GM21367 (cell line): ENCODE measurements at regions not wholly inside any gene's neighbourhood (a gene's known extent, or its start where the extent isn't known, plus 50 kb on each side); places are given as distances from the start of the nearest gene placed in this dataset.
"Not testable (repeated sequence)": the region's sequence is repeated elsewhere in the genome, so short reads cannot be mapped to it uniquely, and the experiment has no call there.

Source experiments
- ATAC-seq: cut with Tn5 transposase; IDR thresholded peaks from one replicate; pipeline ENCODE4 v1.9.1; 2021; ENCODE audit not compliant: unreplicated experiment

DNA sequence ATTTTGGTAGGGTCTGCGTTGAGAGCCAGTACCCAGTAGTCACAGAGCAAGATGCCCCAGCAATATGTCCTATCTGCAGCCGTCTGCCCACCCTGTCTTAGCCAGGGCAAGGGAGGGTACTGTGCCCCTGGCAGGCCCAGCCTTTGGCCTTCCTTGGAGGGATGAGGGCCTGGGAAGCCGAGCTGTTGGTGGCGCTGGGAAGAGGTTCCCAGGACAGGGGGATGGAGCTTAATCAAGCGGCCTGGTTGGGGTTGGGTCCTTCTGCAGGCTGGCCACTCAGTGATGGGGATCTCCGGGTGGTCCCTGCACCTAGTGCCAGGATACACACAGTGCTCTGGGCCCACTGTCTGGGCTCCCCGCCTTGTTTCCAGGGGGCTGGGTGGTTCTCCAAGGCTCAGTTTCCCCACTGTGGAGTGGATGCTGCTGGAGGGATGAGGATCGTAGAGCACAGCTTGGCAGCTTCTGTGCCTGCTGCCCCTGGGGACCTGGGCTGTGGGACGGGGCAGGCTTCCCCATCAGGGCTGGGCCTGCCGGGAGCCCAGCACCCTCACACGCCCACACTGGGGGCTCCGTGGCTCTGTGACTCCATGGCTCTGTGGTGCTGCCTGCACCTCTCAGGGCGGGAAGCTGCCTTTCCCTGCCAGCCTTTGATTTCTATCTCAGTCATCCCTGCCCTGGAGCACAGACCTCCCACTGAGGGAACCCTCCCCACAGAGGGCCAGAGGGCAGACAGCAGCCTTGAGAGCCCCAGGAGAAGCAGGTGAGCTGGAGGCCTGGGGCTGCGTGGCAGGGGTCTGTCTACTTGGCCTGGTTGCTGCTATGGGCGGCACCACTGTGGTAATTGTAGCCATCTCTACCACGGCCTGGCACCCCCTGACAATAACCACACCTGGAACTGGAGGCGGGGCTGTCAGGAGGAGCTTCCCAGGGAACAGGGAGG is 357.0 kb downstream of the TMEM121 start:
- no peak for ATAC-seq

DNA sequence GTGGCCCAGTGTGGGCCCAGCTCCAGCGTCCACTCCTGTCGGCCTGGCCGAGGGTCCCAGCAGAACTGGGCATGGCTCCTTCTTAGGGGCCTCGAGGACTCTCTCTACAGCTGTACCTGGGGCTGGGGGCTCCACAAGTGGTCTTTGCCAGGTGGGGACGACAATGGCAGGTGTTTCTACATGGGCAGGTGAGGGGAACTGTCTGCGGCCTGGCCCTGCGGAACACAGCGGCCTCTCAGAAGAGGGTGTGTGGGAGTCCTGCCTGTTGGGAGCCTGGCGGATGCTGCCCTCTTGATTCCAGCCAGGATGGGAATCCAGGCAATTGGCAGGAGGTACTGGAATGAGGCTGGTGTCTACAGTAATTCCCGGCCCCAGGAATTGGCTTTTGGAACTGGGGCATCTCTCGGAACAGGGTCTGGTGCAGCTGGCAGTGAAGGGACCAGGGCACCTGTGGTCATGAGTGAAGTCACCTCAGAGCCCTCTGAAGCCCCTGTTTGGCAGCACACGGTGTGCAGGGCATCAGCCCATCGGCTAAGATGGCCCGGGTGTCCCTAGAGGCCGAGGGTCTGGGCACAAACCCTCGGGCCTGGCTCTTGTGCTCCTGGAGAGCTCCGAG is 357.9 kb downstream of the TMEM121 start:
- not testable (repeated sequence) for ATAC-seq

DNA sequence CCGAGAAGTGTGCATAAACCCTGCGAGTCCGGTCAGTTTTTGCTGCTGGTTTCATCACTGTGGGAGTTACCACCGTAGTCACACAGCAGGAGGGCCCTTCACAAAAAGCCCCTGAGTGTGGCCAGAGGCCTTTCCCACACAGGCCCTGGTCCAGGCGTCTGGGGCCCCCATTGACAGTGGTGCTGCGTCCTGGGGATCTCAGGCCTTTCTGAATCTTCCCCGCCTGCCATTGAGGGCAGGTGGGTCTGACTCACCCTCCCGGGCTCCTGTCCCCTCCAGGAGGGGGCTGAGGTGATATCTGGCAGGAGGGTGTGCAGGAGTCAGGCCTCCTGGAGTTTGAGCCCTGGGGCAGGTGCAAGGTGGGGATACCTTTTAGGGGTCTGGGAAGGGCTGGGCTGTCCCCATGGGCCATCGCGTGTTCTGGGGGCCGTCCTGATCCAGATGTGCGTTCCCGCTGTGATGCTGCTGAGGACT is 358.5 kb downstream of the TMEM121 start:
- no peak for ATAC-seq

DNA sequence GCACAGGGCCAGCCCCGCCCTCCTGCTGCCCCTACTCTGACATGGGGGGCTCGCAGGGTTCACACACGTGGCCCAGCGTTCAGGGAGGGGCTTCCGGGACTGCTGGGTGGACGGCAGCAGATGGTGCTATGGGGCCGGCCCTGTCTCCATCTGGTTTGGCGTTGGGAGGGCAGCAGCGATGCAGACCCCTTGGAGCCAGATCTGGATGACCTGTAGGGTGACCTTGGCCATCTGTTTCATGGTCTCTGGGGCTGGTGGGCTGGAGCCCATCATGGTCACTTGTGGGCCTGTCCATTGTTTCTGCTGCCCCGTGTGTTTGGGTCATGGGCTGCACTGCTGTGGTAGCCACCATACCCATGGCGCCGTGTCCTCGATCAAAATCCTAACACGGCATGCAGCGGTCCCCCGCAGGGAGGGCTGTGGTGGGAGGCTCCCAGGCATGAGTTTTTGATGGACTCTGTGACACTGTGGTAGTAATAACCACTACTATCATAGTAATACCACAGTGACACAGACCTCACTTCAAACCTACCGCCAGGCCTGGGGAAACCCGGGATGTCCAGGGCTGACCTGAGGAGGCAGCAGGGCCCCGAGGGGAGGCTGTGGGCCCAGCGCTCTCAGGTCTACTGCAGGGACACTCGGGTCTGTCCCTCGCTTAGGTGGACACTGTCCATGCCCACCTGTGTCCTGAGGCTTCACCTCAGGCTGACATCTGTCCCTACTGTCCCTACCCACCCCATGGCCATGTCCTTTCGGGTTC is 359.4 kb downstream of the TMEM121 start:
- no peak for ATAC-seq

DNA sequence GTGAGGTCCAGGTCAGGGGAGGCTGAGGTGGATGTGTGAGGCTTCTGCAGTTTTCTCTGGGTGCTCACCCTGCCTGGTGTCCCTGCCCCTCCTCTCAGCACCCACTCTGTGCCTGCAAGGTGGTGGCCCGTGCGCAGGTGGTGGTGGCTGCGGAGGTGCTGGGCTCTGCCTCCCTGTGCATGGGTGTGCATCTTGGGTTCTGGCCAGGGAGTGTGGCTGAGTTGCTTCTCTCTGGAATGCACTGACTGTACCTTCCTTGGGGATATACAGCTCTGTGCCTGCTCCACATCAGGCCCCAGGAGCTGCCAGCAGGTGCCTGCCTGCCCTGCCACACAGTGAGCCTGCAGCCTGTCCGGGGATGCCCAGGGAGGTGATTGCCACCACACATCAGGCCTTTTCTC is 360.4 kb downstream of the TMEM121 start:
- ATAC-seq: not testable (repeated sequence)

DNA sequence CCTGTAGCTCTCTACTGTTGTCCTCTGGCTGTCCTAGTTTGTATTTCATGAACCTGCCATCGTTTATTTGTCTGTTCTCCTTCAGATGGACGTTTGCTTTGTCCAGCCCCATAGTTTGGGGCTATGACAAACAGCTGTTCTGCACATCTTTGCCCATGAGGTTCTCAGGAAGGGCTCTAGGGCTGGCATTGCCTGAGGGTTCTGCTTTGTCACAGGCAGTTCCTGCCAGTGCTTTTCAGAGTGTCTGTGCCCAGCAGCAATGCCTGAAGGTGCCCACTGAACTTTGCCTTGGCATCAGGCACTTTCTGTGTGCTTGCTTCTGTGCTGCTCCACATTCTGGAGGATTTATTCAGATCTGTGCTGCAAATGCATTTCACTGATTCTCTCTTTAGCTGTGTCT is 361.3 kb downstream of the TMEM121 start:
- ATAC-seq: no peak

DNA sequence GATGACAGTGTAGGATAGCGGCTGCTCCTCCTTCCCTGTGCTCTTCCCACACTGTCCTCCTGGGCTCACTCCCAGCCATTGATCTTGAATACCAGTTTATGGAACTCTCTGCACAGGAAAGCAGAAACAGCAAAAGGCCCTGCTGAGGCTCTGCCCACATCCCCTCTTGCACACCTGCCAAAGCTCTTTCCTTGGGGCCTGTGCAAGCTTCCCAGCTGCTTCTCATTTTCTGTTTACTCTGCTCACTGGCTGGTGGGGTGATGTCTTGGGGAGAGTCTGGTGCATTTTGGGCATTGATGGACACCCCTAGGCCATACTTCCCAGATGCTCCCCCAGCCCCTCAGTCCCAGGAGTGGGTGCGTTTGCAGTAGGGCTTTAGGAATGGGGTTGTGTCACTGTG is 361.8 kb downstream of the TMEM121 start:
- no peak for ATAC-seq

DNA sequence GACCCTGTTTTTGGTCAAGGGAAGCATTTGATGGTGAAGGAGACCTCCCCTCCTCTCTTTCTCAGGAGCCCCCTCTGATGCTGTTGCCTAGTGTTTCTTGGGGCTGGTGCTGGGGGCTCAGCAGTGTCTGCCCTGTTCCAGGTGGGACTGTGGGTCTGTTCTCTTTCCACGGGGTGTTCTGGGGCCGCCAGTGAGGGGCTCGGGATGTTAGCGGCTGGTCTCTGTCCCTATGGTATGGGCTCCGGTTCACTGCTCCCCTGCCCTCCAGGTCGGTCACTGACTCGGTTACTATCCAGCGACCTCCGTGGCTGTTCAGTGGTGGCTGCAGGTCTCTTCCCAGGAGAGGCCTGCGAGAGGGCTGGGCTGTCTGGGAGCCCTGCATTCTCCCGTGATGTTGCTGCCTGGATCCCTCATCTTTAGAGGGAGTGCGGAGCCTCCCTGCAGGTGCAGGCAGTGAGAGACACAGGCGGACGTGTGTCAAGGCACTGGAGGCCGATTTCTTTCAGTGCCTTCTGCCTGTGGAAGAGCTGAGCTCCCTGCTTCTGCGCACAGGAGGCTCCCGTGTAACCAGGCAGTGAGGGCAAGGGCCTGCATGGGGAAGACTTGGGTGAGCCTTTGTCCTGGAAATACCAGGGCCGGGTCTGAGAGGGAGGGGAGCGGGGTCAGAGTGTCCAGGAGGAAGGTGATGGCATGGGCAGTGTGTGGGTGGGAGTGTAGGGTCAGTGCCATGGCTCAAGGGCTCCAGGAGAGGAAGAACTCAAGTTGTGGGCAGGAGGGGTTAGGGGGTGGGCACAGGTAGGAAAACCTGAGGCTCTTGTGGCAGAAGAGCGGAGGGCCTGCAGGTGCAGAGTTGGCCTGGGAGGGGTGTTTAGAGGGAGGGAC is 362.6 kb downstream of the TMEM121 start:
- ATAC-seq: no peak

DNA sequence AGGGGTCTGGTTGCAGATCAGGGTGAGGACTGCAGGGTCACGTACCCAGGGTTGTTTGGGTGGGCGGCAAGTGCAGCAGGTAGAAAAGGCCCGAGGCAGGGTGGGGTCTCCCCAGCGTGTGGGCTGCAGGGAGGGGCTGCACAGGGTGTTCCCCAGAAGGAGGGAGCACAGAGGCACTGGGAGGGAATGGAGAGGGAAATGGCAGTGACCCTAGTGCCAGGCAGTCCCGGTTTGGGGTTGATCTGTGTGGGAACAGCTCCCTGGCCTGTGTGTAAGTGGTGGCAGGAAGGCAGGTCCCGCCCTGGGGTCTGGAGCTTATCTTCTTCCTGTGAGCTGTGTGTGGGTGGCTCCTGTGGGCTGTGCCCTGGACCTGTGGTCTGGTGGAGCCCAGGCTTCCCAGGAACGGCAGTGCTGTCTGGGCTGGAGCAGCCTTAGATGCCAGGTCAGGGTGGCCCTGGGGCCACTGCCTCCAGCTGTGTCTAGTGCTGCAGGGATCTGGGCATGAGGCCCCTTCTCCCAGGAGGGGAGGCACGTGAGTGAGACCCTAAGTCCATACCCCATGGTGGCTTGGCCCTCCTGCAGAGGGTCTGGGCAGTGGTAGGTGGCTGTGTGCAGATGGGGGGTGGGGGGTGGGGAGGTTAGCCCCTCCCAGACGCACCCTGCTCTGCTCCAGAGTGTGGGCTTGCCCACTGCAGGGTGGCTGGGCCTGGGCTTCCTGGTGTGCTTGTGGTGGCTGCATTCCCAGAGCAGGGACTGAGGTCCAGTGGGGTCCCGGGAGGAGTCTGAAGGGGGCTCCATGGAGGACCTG is 363.5 kb downstream of the TMEM121 start:
- no peak for ATAC-seq

DNA sequence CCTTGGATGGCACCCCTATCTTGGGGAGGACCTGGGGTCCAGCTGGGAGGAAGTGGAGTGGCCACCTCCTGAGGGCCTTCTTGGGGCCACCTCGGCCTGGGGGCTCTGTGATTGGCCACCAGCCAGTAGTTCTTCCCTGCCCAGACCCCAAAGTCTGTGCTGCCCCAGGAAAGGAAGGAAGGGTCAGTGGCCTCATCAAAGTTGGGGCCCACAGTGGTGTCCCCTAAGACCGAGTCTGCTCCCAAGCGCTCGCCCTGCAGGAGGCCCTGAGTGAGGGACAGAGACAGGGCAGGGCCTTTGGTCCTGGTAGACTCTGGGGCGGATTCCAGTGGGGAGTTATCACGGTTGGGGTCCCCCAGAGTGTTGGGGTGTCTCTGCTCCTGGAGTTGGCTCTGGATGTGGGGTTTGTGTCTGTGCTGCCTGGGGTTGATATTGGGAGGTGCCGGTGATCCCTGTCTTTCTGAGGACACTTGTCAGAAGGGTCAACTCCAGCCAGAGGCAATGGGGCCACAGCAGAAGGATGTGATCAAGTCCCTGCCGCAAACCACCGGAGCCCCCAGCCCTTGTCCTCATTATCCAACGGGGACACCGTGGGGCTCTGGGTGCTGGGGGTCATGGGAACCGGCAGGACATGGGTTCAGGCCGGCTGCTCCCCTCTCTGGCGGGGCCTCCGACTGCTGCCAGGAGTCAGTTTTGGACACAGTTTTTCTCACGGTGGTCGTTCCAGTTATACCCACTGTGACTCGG is 364.3 kb downstream of the TMEM121 start:
- no peak for ATAC-seq

DNA sequence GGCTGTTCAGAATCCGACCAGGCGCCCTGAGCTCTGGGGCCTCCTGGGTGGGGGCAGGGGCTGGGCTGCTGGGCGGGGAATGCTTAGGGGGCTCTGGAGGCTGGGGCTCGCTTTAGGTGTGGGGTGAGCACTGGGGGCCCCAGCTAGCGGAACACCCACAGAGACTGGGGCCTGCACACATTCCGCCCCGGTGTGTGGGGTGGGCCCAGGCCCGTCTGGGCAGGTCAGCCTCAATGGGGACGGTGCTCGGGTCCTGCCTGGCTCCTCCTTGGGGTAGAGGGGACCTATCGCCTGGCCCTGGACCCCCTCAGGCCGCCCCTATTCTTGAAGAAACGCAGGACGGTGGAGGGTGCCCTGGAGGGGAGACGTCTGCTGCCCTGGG is 364.8 kb downstream of the TMEM121 start:
- ATAC-seq: no peak

DNA sequence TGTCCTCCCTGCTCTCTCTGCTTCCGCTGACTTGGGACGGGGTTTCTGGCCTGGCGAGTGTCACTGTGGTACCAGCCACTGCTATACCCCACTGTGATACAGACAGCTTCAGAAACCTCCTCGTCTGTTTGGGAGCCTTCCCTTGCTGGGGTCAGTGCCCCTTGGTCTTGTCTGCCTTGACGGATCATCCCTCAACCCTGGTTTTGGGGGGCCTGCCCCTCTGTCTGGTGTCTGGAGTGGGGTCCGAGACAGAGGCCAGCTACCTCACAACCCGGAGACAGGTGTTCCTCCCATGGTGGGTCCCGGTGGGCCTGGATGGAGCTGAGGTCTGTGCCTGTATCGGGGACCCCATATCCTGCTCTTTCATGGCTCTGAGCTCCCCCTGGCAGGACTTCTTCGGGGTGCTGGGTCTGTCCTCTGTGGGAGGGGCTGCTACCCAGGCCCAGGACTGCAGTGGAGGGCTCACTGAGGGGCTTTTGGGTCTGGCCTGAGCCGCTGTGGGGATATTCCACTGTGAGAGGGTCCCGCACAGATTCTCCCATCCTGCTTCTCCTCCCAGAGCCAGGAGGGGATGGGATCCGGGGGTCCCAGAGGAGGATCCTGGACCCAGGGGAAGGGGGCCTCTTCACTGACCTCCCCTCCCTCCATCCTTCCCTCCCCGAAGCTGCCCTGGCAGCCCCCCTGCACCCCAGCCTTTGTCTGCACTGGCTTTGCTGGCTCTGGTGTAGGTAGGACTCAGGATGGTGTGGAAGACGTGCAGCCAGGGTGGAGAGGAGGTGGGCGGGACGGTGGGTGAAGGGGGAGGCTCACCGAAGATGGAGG is 365.5 kb downstream of the TMEM121 start:
- ATAC-seq: no peak

DNA sequence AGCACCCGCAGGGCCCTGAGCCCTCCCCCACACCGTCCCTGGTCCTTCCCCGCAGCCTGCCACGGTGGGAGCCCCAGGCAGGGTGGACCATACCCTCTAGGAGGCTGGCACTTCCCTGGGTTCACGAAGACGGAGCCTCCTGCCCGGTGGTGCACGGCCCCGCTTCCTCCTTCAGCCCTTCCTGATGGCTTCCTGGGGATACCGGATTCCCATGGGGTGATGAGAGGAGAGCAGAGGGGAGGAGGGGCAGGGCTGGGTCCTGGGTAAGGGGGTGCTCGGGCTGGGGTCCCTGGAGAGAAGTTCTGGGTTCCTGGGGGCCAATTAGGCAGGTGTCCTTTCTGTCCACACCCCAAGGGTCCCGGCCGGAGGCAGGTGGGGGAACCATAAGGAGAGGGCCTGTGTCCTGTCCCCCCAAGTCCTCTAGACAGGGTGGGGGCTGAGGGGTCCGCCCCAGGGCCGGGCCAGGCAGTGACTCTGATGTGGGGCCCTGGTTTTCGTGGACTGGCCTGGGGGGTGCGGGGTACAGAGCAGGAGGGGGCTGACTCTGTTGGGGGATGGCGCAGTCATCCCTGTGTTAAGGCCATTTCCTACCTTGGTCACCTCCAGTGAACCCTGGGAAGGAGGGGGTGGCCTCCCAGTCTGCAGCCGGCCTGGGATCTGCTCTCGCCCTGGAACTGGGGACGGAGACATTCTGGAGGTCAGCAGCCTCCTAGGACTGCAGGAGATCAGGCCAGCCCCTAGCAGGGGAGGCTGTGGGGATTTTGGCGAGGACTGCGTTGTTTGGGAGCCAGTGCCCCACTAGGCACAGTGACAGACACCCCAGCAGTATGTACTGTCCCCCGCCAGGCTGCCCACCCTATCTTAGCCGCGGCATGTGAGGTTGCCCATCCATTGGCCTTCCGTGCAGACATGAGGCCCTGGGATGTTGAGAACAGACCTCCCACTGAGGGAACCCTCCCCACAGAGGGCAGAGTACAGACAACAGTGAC is 366.4 kb downstream of the TMEM121 start:
- not testable (repeated sequence) for ATAC-seq

DNA sequence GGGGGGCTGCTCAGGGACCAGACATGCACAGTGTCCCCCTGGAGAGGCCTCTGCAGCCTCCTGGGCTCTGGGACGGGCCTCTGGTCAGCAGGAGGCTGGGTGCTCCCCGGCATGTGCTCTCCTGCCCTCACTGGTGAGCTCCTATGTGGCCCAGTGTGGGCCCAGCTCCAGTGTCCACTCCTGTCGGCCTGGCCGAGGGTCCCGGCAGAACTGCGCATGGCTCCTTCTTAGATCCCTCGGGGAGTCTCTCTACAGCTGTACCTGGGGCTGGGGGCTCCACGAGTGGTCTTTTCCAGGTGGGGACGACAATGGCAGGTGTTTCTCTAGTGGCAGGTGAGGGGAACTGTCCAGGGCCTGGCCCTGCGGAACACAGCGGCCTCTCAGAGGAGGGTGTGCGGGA is 367.3 kb downstream of the TMEM121 start:
- ATAC-seq: not testable (repeated sequence)

DNA sequence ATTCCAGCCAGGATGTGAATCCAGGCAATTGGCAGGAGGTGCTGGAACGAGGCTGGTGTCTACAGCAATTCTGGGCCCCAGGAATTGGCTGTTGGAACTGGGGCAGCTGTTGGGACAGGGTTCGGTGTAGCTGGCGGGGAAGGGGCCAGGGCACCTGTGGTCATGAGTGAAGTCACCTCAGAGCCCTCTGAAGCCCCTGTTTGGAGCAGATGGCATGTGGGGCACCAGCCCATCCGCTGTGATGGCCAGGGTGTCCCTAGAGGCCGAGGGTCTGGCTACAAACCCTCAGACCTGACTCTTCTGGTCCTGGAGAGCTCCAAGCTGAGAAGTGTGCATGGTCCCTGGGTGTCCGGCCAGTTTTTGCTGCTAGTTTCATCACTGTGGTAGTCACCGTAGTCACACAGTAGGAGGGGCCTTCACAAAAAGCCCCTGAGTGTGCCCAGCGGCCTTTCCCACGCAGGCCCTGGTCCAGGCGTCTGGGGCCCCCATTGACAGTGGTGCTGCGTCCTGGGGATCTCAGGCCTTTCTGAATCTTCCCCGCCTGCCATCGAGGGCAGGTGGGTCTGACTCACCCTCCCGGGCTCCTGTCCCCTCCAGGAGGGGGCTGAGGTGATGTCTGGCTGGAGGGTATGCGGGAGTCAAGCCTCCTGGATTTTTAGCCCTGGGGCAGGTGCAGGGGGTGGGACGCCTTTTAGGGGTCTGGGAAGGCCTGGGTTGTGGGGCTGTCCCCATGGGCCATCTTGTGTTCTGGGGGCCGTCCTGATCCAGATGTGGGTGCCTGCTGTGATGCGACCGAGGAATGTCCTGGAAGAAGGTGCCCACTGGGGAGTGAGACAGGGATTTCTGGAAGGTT is 368.0 kb downstream of the TMEM121 start:
- no peak for ATAC-seq
